ENCODE measurements at regions not wholly inside any gene's neighbourhood (a gene's known extent, or its start where the extent isn't known, plus 50 kb on each side); places are given as distances from the start of the nearest gene placed in this dataset.

DNA sequence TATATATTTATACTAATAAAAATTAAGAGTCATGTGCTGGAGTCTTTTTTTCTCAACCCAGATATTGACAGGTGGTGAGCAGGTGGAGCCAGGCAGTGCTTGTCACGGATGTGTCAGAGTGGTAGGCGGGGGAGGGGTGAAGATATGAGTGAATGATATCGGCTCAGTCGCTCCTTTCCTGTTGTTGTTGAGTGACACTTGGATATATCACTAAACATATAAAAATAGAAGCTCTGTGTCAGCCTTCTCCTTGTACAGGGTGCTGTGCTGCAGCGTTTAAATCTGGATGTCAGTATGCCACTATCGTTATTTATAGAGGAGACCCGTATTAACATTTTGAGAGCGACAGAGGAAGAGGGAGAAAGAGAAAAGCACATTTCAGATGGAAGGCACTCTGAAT is 339.6 kb downstream of the NUF2 start:
- TF ChIP-seq EP300 (IDR thresholded peaks at IDR 0.05), result no peak
- TF ChIP-seq, protein P1, sequence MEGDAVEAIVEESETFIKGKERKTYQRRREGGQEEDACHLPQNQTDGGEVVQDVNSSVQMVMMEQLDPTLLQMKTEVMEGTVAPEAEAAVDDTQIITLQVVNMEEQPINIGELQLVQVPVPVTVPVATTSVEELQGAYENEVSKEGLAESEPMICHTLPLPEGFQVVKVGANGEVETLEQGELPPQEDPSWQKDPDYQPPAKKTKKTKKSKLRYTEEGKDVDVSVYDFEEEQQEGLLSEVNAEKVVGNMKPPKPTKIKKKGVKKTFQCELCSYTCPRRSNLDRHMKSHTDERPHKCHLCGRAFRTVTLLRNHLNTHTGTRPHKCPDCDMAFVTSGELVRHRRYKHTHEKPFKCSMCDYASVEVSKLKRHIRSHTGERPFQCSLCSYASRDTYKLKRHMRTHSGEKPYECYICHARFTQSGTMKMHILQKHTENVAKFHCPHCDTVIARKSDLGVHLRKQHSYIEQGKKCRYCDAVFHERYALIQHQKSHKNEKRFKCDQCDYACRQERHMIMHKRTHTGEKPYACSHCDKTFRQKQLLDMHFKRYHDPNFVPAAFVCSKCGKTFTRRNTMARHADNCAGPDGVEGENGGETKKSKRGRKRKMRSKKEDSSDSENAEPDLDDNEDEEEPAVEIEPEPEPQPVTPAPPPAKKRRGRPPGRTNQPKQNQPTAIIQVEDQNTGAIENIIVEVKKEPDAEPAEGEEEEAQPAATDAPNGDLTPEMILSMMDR (IDR thresholded peaks at IDR 0.05), result no peak
- no peak for TF ChIP-seq POLR2A (IDR thresholded peaks at IDR 0.05; ENCODE audit: low read depth)
- no peak for TF ChIP-seq POLR2AphosphoS5 (IDR thresholded peaks at IDR 0.05)
- no peak for DNase-seq (ENCODE audit: extremely low spot score)
- WGBS, result 85% methylated on average over 8 of the region's 8 CpGs
- intact Hi-C loops (cut with DNase I), result no loop called here
- H3K27me3 ChIP-seq, result no peaks in the 10 kb centered on the region
- H3K27ac ChIP-seq (replicated peaks in 1 of 4), result no peak overlapping the region
- H3K36me3 ChIP-seq, result no peaks in the 10 kb centered on the region
- H3K4me1 ChIP-seq, result peaks cover 0 to 17% (median 12%) of the 10 kb centered on the region in 4 donors
- no peaks in the 10 kb centered on the region for H3K9me3 ChIP-seq
- no peak overlapping the region for H3K4me3 ChIP-seq

DNA sequence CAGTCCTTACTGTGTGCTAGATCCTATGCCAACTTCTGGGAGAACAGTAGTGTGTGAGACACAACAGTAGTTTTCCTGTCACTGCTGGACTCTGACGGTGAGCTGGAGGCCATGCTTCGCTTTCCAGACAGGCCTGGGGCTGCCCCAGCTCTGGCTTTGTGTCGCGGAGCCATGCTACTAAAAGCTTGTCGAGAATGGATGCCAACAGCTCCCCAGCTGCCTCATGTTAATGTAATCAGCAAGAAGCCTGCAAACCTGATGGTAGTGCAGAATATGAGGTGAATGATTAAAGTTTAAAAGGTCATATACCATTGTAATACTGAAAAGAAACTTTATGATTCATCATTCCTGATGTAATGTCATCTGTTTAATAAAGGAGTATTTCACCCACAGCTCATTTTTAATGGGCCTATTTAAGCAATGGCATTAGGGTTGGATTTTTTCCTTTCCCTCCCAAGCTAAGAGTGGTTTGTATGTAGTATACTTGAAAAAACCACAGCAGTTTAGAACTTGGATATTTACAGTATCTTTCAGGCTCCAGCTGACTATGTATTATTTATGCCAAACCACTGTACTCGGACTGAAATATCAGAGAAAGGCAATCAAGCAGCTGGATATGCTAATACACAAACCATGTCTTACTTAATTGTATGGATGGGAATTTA is 343.0 kb downstream of the NUF2 start:
- DNase-seq (ENCODE audit: extremely low spot score), result no peak
- TF ChIP-seq EP300 (IDR thresholded peaks at IDR 0.05), result no peak
- 42% methylated on average over 6 of the region's 6 CpGs for WGBS

GRCh38 chr1:163668472-163668871 is 346.7 kb downstream of the NUF2 start:
- TF ChIP-seq POLR2A (IDR thresholded peaks at IDR 0.05; ENCODE audit: low read depth) (no peak), POLR2AphosphoS5 (IDR thresholded peaks at IDR 0.05) (no peak), EP300 (IDR thresholded peaks at IDR 0.05) (no peak)
- TF ChIP-seq, protein P1 (IDR thresholded peaks at IDR 0.05), result no peak
- no peak overlapping the region for H3K27ac ChIP-seq (replicated peaks in 1 of 4)
- no peak overlapping the region for H3K4me3 ChIP-seq
- peaks cover 0 to 17% (median 12%) of the 10 kb centered on the region in 4 donors for H3K4me1 ChIP-seq
- H3K36me3 ChIP-seq, result no peaks in the 10 kb centered on the region
- intact Hi-C loops (cut with DNase I), result no loop called here
- WGBS, result 86% methylated on average over 2 of the region's 2 CpGs
- no peak for DNase-seq (ENCODE audit: extremely low spot score)
- H3K27me3 ChIP-seq, result no peaks in the 10 kb centered on the region
- H3K9me3 ChIP-seq, result no peaks in the 10 kb centered on the region

More for the DNA sequence above, 343.0 kb downstream of the NUF2 start:
- Histone ChIP-seq H3K4me3 (no peak overlapping the region), H3K27me3 (no peaks in the 10 kb centered on the region), H3K9me3 (no peaks in the 10 kb centered on the region), H3K27ac (replicated peaks in 1 of 4) (no peak overlapping the region), H3K4me1 (peaks cover 0 to 17% (median 12%) of the 10 kb centered on the region in 4 donors), H3K36me3 (no peaks in the 10 kb centered on the region)
- intact Hi-C loops (cut with DNase I), result no loop called here

DNA sequence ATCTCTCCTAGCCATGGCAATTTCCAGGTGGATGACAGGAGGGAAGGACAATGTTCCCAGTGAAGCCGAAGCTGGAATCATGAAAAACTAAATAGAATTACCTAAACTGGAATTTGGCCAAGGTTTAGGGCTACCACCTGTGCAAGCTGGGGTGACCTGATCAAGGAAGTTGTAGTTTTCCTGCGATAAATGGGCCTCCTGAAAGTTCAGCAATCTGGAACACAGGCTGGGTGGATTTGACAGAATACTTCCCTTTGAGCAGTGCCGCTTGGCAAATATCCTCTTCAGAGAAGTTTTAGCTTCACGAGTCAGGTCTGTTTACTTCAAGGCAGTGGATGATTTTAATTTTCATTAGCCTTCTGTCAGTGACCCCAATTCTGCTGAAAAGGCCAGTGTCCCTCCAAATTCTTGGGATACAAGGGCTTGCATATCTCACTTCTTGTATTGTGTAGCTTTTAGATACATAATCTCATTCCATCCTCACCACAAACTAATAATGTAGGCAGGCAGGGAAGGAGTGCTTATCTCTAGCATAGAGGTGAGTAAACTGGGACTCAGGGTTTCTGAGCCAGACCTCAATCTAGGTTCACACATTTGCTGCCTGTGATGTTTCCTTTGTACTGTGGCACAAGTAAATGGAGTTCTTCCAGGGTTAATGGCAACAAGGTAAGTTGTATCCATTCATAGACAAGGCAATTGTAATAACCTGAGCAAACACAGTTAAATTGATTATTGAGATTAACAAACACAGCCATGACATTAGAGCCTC is 349.4 kb downstream of the NUF2 start:
- Histone ChIP-seq H3K27ac (replicated peaks in 1 of 4) (no peak overlapping the region), H3K4me1 (peaks cover 0 to 9% (median 0%) of the 10 kb centered on the region in 4 donors), H3K27me3 (no peaks in the 10 kb centered on the region), H3K4me3 (no peak overlapping the region), H3K36me3 (no peaks in the 10 kb centered on the region), H3K9me3 (no peaks in the 10 kb centered on the region)
- no peak for TF ChIP-seq POLR2A (IDR thresholded peaks at IDR 0.05; ENCODE audit: low read depth)
- TF ChIP-seq EP300 (IDR thresholded peaks at IDR 0.05), result no peak
- TF ChIP-seq, protein P1 (IDR thresholded peaks at IDR 0.05), result no peak
- TF ChIP-seq POLR2AphosphoS5 (IDR thresholded peaks at IDR 0.05), result no peak
- DNase-seq (ENCODE audit: extremely low spot score), result no peak
- intact Hi-C loops (cut with DNase I), result no loop called here
- 55% methylated on average over 4 of the region's 4 CpGs for WGBS

- WGBS, result 71% methylated on average over 9 of the region's 9 CpGs
Observed at GRCh38 chr1:163672976-163673758, 351.4 kb downstream of the NUF2 start.

More at GRCh38 chr1:163672976-163673758, 351.4 kb downstream of the NUF2 start:
- Histone ChIP-seq H3K36me3 (no peaks in the 10 kb centered on the region), H3K27ac (replicated peaks in 1 of 4) (no peak overlapping the region), H3K27me3 (no peaks in the 10 kb centered on the region), H3K9me3 (no peaks in the 10 kb centered on the region), H3K4me1 (peaks cover 0 to 9% (median 0%) of the 10 kb centered on the region in 4 donors), H3K4me3 (no peak overlapping the region)
- TF ChIP-seq EP300 (IDR thresholded peaks at IDR 0.05) (no peak), POLR2AphosphoS5 (IDR thresholded peaks at IDR 0.05) (no peak), POLR2A (IDR thresholded peaks at IDR 0.05; ENCODE audit: low read depth) (no peak)
- TF ChIP-seq, protein P1 (IDR thresholded peaks at IDR 0.05), result no peak
- DNase-seq (ENCODE audit: extremely low spot score), result no peak
- intact Hi-C loops (cut with DNase I), result no loop called here
